Stimulated activated CD4-positive, alpha-beta T cell treated with anti-CD3 and anti-CD28 coated beads, TNF-alpha, amount 100 ng/mL, for 24 hours (primary cell): ENCODE measurements at regions not wholly inside any gene's neighbourhood (a gene's known extent, or its start where the extent isn't known, plus 50 kb on each side); places are given as distances from the start of the nearest gene placed in this dataset.

Experiments used
- DNase-seq, 3 experiments: peaks; one replicate each; pipeline ENCODE4 v3.0.0-alpha.2; 2020; ENCODE audit warnings: low read depth in 3 of 3

DNA sequence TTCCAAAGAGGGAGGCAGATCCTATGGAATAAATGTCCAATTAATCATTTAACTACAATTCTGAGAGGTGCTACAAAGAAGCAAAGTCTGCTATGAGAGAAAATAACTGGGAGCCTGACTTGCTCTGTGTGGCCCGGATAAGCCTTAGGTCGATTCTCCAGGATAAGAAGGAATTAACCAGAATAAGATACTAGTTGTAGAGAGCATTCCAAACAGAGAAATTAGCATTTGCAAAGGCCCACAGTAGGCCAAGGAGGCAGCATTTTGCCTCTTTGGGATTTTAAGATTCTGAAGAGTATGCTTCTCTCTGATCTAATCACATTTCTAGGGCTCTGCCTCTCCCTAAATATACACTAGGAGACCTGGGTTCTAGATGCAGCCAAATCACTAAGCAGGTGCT is 113.7 kb downstream of the SNX19 start:
- DNase-seq, result no peak

DNA sequence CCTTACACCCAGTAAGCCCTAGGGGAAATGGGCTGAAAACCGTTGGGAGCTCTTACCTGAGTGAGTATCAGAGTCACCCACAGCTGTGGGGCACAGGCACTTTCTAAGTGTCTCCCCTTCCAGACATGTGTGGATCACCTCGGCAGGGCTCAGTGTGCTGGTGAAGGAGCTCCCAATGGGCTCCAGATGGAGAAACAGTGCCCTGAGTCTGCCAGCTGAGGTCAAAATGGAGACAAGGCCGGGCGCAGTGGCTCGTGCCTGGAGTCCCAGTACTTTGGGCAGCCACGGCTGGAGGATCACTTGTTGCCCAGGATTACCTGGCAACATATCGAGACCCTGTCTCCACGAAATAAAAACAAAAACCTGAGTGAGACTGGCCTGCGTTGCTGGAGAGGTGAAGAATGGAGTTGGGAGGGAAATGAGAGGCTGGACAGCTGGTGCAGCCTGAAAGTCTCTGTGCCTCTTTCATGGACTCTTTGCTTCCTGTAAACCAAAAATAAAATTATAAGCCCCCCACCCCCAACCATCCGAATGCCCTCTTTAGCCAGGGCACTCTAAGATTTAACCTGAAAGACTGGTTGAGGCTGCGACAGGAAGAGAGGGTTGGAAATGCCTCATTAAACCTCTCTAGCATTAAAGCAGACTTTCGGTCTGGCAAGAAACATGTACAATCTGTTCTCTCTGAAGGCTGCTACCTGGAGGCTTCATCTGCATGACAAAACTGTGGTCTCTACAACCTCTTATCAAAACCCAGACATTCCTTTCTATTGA is 111.8 kb downstream of the SNX19 start:
- no peak for DNase-seq

DNA sequence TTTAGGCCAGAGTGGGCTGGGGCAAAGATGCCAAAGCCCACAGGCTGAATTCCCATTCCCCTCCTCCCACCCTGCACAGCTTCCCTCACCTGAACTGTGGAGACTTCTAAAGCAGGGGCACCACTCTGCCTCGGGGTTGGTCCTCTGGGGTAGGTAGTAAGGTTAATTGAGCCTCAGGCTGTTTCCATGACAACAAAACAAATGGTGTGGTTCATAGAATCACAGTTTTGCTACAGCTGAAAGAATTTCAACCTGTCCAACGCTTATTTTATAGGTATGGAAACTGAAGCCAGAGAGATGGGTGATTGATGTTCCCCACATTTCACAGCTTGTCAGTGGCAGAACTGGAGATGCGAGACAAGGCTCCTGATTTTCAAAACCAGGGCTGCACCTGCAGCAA is 109.5 kb downstream of the SNX19 start:
- no peak for DNase-seq

DNA sequence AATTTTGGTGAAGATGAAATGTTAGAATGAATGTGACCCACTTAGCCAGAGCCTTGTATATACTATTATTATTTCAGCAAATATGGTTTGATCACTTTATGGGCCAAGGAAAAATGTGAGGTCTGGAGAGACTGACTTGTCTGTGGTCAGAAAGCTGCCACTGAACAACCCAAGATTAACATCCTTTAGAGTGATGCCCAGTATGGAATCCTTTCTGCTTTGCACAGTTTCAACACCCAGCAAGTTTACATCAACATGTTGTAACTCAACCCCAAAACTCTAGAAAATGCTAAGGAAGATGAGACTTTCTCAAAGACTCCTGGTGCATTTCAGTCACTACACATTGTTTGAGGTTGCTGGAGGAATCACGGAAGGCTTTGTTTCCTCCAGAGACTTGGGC is 107.7 kb downstream of the SNX19 start:
- DNase-seq, result no peak

DNA sequence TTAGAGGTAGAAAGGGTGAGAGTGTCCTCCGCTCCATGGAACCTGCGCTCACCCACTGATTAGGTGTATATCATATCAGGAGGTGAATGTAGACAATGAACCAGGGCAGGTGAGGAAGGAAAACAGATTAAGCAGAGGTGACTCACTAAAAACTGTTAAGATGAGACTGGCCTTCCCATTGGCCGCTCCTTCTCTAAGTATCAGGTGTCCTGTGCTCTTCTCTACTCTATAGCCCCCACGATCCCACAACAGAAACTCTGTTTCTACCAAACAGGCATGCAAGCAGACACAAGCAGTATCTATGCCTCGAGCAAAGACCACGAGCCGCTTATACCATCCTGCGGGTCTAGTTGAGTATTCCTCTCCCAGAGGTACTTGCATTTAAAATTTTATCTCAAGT is 103.1 kb downstream of the SNX19 start:
- no peak for DNase-seq

DNA sequence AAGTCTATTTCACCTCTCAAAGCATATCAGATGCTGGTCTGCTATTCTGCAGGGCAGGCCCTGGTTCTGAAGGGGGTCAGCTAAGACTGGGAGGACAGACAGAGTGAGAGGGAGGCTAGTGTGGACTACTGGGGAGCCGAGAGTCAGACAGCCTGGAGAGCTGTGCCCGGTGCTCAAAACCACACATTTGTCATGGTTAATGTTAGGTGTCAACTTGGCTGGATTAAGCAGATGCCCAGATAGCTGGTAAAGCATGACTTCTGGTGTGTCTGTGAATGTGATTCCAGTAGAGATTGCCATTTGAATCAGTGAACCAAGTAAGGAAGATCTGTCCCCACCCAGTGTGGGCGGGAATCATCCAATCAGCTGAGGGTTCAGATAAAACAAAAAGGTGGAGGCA is 102.6 kb downstream of the SNX19 start:
- no peak for DNase-seq

DNA sequence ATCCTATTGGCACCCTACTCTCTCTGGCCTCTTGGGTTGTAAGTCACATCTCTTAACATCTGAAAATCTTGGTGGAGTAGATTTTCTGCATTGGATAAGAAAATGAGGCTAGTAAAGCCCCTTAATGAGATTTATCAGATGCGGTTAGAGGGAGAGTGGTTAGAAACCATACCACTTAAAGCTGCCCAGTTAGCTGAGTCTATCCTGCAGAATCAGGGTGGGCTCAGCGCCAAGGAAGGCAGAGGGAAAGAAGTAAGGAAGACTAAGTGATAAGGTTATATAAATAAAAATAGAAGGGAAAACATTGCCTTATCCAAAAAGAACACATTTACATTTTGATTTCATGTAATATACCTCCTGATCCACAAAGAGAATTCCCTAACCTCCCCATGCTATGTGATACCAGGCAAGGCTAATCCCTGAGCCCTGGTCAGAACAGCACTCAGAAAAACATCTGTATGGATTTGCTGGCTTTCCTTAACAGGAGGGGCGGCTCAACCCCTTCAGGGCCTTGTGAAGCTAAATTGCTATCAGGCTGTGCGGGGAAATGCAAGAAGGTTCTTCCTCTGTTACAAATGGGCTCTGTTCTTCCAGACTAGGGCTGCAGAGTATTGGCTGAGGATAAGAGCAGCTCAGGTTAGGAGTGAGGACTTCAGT is 101.7 kb downstream of the SNX19 start:
- no peak for DNase-seq

DNA sequence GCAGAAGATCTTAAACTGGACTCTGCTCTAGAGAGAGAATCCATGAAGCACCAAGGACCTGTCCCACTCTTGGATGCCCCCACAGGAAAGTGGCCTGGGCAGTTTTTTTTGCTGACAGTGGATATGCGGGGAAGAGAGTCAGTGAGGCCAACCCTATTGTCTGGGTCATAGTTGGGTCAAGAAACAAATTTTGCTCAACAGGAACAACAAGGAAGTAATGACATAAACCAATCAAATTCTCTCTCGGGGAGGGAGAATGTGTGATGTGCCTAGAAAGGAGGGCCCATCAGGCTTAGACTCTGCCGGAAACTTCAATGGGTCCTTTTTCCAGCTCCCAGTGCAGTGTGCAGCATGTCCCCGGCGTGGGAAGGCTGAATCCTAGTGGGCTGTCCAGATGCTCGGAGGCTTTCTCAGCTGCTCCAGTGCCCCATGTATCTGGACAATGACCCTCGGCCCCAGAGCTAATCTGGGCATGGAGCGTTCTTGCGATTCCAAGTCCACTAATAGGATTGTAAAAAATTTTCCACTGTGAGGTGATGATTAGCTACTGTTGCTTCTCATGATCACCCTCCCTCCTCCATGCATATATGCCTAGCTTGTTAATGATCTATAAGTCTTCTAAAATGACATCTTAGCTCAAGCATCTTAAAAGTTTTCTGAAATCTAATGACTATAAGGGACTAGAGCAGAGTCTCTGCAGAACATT is 101.0 kb downstream of the SNX19 start:
- no peak for DNase-seq

DNA sequence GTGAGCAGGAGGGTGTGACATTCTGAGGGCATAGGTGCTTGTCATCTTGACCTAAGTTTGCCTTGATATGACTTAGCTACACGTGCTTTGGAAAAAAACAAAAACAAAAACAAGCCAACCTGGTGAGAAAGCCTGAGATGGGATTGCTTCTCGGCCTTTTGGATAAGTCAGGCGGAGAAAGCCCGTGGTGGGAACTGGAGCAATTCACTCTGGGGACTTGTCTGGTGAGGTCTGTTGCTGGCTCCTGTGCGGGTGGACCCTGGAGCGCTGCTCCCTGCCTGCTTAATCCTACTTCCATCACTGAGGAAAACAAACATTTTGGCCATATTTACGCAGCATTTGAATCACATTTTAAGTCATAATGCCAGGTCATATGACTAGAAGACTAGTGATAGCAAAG is 100.3 kb downstream of the SNX19 start:
- no peak for DNase-seq

DNA sequence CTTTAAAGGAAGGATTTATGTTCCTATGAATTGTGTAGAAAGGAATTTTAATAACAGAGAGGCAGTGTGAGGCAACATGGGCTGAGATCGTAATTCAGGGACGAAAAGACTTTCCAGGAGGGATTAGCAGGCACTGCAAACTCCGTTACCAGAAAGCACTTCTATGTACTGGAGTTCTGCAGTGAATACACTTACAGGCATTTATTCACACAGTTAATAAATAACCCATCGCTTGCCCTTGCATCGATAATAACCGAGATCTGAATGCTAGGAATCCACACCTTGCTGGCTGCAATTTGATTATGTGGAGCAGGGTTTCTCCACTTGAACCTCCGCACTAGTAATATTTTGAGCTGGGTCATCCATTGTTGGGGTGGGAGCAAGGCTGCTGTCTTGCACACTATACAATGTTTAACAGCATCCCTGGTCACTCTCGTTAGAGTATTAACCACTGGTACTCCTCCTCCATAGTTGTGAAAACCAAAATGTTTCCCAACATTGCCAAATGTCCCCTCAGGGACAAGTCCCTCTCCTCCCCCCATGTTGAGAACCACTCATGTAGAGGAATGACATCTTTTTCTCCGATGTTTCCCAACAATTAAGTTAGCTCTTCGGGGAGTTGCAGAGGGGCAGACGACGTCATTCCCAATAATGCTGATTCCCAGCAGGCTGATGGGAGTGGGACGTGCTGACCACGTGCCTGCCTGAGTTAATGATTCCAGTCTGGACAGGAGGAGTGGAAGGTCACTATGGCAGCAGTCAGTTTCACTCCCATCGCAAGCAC is 99.5 kb downstream of the SNX19 start:
- DNase-seq, result no peak

DNA sequence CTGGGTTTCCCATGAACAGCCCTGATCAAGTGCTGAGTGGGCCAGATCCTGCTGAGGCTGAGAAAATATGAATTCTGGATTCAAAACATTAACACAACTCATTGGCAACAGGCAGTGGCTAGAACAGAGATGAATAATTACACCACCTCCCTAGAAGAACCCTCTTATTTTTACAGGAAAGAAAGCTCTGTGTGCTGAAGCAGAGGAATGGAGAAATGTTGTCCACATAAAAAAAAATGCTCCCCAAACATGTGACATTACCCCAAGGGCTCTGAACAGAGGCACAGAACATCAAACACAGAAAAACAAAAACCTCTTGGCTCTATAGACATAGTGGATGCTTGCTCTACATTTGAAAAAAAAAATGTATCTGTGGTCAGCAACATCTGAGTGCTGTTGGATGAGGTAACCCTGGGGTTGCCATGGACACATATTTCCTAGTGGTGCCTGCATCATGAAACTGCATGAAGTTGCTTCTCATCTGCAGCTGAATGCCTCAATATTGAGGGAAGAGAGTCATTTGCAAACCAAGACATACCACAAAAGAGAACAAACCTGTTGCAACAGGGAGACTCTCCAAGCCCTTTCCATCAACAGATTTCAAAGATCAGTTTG is 98.8 kb downstream of the SNX19 start:
- no peak for DNase-seq

DNA sequence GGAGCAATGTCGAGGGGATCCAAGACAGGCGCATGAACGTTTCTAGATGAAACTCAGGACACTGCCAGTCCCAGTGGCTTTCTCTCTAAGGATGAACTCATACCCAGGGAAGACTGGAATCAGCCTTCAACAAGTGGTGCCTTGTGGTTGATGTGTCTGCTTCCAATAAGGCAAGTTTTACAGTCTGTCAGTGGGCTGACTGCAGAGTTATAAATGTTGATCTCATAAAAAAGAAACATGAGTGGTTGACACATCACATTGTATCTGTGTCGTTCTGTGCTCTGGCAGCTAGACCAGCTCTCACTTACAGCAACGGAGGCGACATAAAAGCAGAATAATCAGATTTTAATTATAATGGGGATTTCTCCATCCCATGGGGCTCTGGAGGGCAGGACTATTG is 96.7 kb downstream of the SNX19 start:
- DNase-seq, result no peak
